ENCODE measurements at regions not wholly inside any gene's neighbourhood (a gene's known extent, or its start where the extent isn't known, plus 50 kb on each side); places are given as distances from the start of the nearest gene placed in this dataset.

GRCh38 chr11:112783945-112784322 is 177.3 kb upstream of the NCAM1 start:
- Histone ChIP-seq H3K27ac (ENCODE audit: low read depth in 1 of 2, low read length in 2 of 2) (no peak overlapping the region), H3K4me1 (ENCODE audit: control insufficient read depth in 1 of 2, insufficient read depth in 2 of 2, low read length in 2 of 2) (no peaks in the 10 kb centered on the region), H3K4me3 (replicated peaks in 1 of 3; ENCODE audit: low read depth in 2 of 3, low read length in 3 of 3) (no peak overlapping the region), H3K9ac (ENCODE audit: insufficient read depth, low read length, poor library complexity, severe bottlenecking) (no peak overlapping the region), H3K4me2 (replicated peaks; ENCODE audit: extremely low read depth, low read length, poor library complexity, severe bottlenecking) (no peak overlapping the region), H4K20me1 (ENCODE audit: insufficient read depth, low read length) (no peaks in the 10 kb centered on the region), H2AFZ (ENCODE audit: insufficient read depth, low read depth, low read length, poor library complexity, severe bottlenecking) (no peak overlapping the region), H3K9me3 (replicated peaks in 1 of 2; ENCODE audit: control insufficient read depth in 1 of 2, insufficient read depth in 1 of 2, low read length in 2 of 2) (no peaks in the 10 kb centered on the region), H3K36me3 (replicated peaks in 1 of 2; ENCODE audit: control insufficient read depth in 1 of 2, insufficient read depth in 2 of 2, low read length in 2 of 2) (no peaks in the 10 kb centered on the region), H3K27me3 (ENCODE audit: control insufficient read depth in 2 of 2, insufficient read depth in 2 of 2, low read length in 2 of 2) (peaks cover 0 to 2% of the 10 kb centered on the region in 2 donors), H3K79me2 (ENCODE audit: insufficient read depth, low read length) (no peaks in the 10 kb centered on the region)
- TF ChIP-seq CTCF (IDR thresholded peaks at IDR 0.05) = no peak
- H3K4me1 Mint-ChIP-seq = no peaks in the 10 kb centered on the region
- peaks cover 2 to 12% (median 10%) of the 10 kb centered on the region in 3 donors for H3K27me3 Mint-ChIP-seq (ENCODE audit: low read depth in 3 of 3)
- H3K4me3 Mint-ChIP-seq = no peak overlapping the region
- H3K36me3 Mint-ChIP-seq = no peaks in the 10 kb centered on the region
- no peak overlapping the region for H3K27ac Mint-ChIP-seq
- WGBS (ENCODE audit: insufficient coverage) = 78% methylated on average over 1 of the region's 4 CpGs
- intact Hi-C loops (cut with micrococcal nuclease) = no loop called here
- H3K9me3 Mint-ChIP-seq = peaks cover 0 to 2% (median 0%) of the 10 kb centered on the region in 7 donors
- DNase-seq = no peak

- no peaks in the 10 kb centered on the region for H3K4me1 Mint-ChIP-seq
- H3K36me3 Mint-ChIP-seq = no peaks in the 10 kb centered on the region
- H3K27me3 Mint-ChIP-seq (ENCODE audit: low read depth in 3 of 3) = peaks cover 2 to 8% (median 7%) of the 10 kb centered on the region in 3 donors
- H4K20me1 ChIP-seq (ENCODE audit: insufficient read depth, low read length) = no peaks in the 10 kb centered on the region
- H3K27me3 ChIP-seq (ENCODE audit: control insufficient read depth in 2 of 2, insufficient read depth in 2 of 2, low read length in 2 of 2) = peaks cover 0 to 2% of the 10 kb centered on the region in 2 donors
- no peak overlapping the region for H3K4me3 ChIP-seq (replicated peaks in 1 of 3; ENCODE audit: low read depth in 2 of 3, low read length in 3 of 3)
- peaks cover 0 to 2% (median 0%) of the 10 kb centered on the region in 7 donors for H3K9me3 Mint-ChIP-seq
- H2AFZ ChIP-seq (ENCODE audit: insufficient read depth, low read depth, low read length, poor library complexity, severe bottlenecking) = no peak overlapping the region
- DNase-seq = no peak
- WGBS (ENCODE audit: insufficient coverage) = 75% methylated on average over 20 of the region's 24 CpGs
- H3K27ac ChIP-seq (ENCODE audit: low read depth in 1 of 2, low read length in 2 of 2) = no peak overlapping the region
- no peaks in the 10 kb centered on the region for H3K4me1 ChIP-seq (ENCODE audit: control insufficient read depth in 1 of 2, insufficient read depth in 2 of 2, low read length in 2 of 2)
- H3K79me2 ChIP-seq (ENCODE audit: insufficient read depth, low read length) = no peaks in the 10 kb centered on the region
- no peak overlapping the region for H3K4me3 Mint-ChIP-seq
- no peak overlapping the region for H3K4me2 ChIP-seq (replicated peaks; ENCODE audit: extremely low read depth, low read length, poor library complexity, severe bottlenecking)
- no peaks in the 10 kb centered on the region for H3K36me3 ChIP-seq (replicated peaks in 1 of 2; ENCODE audit: control insufficient read depth in 1 of 2, insufficient read depth in 2 of 2, low read length in 2 of 2)
- H3K9me3 ChIP-seq (replicated peaks in 1 of 2; ENCODE audit: control insufficient read depth in 1 of 2, insufficient read depth in 1 of 2, low read length in 2 of 2) = no peaks in the 10 kb centered on the region
- intact Hi-C loops (cut with micrococcal nuclease) = no loop called here
- no peak for TF ChIP-seq CTCF (IDR thresholded peaks at IDR 0.05)
- H3K9ac ChIP-seq (ENCODE audit: insufficient read depth, low read length, poor library complexity, severe bottlenecking) = no peak overlapping the region
- H3K27ac Mint-ChIP-seq = no peak overlapping the region
Observed at GRCh38 chr11:112784323-112785073, 176.7 kb upstream of the NCAM1 start.
